ENCODE measurements at regions not wholly inside any gene's neighbourhood (a gene's known extent, or its start where the extent isn't known, plus 50 kb on each side); places are given as distances from the start of the nearest gene placed in this dataset.
"Not testable (repeated sequence)": the region's sequence is repeated elsewhere in the genome, so short reads cannot be mapped to it uniquely, and the experiment has no call there.

GRCh38 chr7:4437916-4438315 lies 244.2 kb upstream of the FOXK1 start:
- DNase-seq (ENCODE audit: low read depth in 2 of 2): no peak

DNA sequence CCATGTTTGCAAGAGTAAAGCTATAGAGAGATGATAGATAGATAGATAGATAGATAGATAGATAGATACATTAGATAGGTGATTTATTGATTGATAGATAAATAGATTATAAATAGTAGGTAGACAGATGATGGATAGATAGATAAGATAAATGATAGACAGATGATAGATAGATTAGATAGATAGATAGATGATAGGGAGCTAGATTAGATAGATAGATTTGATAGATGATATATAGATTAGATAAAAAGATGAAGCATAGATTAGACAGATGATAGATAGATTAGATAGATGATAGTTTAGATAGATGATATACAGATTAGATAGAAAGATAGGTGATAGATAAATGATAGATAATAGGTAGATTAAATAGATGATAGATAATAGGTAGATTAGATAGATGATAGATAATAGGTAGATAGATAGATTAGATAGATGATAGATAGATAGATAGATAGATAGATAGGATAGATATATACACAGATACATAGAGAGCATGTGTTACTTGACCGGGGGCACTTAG lies 243.3 kb upstream of the FOXK1 start:
- no peak for DNase-seq (ENCODE audit: low read depth in 2 of 2)

DNA sequence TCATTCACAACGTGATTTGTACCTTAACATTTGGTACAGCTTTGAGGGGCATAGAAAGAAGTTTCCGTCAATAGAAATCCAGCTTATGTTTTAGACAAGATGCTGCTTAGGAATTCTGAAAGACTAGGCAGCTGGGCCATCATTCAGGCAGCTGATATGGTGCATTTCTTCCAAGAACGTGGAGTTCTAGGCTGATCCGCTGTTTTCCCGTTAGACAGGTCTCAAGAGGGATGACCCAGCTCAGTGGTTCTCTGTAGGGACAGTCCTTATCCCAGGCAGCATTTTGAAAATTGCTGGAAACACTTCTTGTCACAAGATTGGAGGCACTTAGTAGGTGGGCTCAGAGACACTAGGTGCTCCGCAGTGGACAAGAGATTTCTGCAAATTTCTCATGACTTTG lies 242.7 kb upstream of the FOXK1 start:
- DNase-seq (ENCODE audit: low read depth in 2 of 2): no peak

- DNase-seq (ENCODE audit: low read depth in 2 of 2): no peak
Measured at GRCh38 chr7:4444106-4444505, 238.0 kb upstream of the FOXK1 start.

DNA sequence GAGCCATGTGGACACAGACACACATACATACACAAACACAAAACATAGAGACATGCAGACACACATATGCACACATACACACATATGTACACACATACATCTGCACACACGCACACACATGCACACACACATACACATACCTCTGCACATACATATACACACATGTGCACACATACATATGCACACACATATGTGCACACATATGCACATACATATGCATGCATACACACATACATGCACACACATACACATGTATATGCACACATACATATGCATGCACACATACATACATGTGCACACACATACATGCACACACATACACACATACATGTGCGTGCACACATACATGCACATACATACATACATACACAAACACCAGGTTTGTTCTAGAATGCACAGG lies 236.3 kb upstream of the FOXK1 start:
- no peak for DNase-seq (ENCODE audit: low read depth in 2 of 2)

DNA sequence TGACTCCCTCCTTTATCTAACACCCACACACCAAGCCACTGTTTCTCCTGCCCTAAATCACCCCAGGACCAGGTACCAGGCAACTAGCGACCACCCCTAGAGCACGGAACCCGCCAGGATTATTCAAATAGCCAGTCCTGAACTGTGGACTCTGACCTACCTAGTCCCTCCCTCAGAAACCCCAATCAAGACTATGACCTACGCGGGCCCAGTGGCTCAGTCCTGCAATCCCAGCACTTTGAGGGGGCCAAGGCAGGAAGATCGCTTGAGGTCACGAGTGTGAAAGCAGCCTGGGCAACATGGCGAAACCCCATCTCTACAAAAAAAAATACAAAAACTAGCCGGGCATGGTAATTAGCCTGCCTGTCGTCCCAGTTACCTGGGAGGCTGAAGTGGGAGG lies 232.8 kb upstream of the FOXK1 start:
- DNase-seq (ENCODE audit: low read depth in 2 of 2): no peak

- DNase-seq (ENCODE audit: low read depth in 2 of 2): no peak
Measured at GRCh38 chr7:4450483-4450882, 231.6 kb upstream of the FOXK1 start.

DNA sequence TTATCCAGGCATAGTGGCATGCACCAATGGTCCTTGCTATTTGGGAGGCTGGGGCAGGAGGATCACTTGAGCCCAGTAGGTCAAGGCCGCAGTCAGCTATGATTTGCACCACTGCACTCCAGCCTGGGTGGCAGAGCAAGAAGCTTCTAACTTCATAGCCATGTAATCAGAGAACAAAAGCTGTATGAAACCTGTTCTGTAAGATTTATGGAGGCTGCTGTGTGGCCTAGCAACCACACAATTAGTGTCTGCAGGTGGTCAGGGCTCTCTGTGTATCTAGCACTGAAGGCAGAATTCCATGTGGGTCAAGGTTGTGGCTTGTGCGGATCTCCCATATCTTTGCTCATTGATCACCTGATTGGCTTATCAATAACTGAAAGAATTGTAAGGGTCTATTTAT lies 221.5 kb upstream of the FOXK1 start:
- no peak for DNase-seq (ENCODE audit: low read depth in 2 of 2)

GRCh38 chr7:4461531-4461930 lies 220.6 kb upstream of the FOXK1 start:
- DNase-seq (ENCODE audit: low read depth in 2 of 2): no peak

DNA sequence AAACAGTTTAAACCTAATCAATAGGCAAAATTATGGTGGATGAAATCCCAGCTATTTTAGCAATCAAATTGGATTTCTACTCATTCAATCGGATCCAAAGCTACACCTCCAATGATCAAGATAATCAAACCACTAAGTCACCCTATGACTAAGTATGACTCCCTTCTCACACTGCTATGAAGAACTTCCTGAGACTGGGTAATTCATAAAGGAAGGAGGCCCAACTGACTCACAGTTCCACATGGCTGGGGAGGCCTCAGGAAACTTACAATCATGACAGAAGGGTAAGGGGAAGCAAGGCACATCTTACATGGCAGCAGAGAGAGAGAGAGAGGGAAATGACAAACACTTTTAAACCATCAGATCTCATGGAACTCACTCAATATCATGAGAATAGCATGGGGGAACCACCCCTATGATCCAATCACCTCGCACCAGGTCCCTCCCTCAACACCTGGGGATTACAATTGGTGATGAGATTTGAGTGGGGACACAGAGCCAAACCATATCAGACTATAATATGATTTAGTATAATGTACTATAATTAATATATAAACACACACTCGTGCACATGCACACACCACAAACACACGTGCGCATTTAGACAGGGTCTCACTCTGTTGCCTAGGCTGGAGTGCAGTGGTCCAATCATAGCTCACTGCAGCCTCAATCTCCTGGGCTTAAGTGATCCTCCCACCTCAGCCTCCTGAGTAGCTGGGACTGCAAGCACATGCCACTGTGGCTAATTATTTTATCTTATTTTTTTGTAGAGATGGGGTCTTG lies 213.6 kb upstream of the FOXK1 start:
- no peak for DNase-seq (ENCODE audit: low read depth in 2 of 2)

DNA sequence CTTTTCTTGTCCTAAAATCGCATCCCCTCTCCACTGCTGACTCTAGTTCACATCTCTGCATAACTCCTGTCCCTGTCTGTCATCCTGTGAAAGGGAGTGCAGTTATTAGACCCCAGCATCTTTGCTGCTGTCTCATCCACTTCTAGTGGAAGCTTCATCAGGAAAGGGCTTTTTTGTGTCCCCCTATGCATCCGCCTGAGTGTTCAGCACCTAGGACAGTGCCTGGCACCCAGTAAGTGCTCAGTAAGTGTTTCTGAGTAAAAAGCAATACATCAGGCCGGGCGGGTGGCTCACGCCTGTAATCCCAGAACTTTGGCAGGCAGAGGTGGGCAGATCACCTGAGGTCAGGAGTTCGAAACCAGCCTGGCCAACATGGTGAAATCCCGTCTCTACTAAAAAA lies 211.8 kb upstream of the FOXK1 start:
- no peak for DNase-seq (ENCODE audit: low read depth in 2 of 2)

DNA sequence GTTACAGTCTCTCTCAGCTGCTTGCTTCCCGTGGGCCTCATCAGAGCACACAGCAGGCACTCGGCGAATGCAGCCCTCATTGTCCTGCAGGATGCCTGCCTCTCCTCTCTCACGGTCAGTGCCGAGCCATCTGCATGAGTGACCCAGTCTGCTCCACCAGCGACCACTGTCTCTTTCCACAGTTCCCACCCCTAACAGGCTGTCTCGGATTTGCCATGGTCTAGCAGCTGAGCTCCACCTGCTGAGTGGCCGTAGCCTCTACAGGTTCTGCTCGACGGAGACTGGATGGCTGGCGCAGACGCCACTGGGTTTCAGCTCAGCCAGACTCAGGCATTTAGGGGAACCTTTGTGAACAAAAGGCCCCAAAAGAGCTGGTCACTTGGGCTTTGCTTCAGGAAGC lies 209.4 kb upstream of the FOXK1 start:
- DNase-seq (ENCODE audit: low read depth in 2 of 2): no peak

DNA sequence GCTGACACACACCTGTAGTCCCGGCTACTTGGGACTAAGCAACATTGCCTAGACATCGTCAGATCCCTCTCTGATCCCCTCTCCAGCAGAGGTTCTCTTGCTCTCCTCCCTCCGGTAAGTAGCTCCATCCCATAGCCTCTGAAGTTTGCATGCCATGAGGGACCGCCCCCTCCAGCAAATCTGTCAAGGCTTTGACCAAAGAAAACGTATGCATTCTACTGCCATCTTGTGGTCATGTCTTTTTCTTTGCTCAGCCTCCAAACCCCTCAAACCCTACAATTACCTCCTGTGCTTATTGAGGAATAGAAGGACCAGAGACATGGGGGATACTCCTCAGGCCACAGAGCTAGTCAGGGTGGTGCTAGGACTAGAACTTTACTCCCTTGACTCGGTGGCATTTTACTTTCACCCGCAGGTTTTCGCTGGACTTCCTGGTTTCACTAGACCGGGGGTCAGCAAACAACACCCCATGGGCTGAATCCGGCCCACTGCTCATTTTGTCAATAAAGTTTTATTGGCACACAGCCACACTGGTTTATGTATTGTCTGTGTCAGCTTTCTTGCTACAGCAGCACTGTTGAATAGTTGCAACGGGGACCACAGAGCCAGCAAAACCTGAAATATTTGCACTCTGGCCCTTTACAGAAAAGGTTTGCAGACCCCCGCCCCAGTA lies 202.6 kb upstream of the FOXK1 start:
- no peak for DNase-seq (ENCODE audit: low read depth in 2 of 2)

GRCh38 chr7:4480131-4480530 lies 202.0 kb upstream of the FOXK1 start:
- not testable (repeated sequence) for DNase-seq (ENCODE audit: low read depth in 2 of 2)

- no peak for DNase-seq (ENCODE audit: low read depth in 2 of 2)
Measured at GRCh38 chr7:4483851-4484250, 198.2 kb upstream of the FOXK1 start.

- no peak for DNase-seq (ENCODE audit: low read depth in 2 of 2)
Measured at GRCh38 chr7:4484545-4484944, 197.6 kb upstream of the FOXK1 start.

- DNase-seq (ENCODE audit: low read depth in 2 of 2): no peak
Measured at GRCh38 chr7:4486907-4487306, 195.2 kb upstream of the FOXK1 start.

GRCh38 chr7:4496911-4497310 lies 185.2 kb upstream of the FOXK1 start:
- not testable (repeated sequence) for DNase-seq (ENCODE audit: low read depth in 2 of 2)

- no peak for DNase-seq (ENCODE audit: low read depth in 2 of 2)
Measured at GRCh38 chr7:4500812-4501211, 181.3 kb upstream of the FOXK1 start.

DNA sequence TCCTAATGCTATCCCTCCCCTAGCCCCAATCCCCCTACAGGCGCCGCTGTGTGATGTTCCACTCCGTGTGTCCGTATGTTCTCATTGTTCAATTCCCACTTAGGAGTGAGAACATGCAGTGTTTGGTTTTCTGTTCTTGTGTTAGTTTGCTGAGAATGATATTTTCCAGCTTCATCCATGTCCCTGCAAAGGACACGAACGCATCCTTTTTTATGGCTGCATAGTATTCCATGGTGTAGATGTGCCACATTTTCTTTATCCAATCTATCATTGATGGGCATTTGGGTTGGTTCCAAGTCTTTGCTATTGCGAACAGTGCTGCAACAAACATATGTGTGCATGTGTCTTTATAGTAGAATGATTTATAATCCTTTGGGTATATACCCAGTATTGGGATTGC lies 174.2 kb upstream of the FOXK1 start:
- not testable (repeated sequence) for DNase-seq (ENCODE audit: low read depth in 2 of 2)

DNA sequence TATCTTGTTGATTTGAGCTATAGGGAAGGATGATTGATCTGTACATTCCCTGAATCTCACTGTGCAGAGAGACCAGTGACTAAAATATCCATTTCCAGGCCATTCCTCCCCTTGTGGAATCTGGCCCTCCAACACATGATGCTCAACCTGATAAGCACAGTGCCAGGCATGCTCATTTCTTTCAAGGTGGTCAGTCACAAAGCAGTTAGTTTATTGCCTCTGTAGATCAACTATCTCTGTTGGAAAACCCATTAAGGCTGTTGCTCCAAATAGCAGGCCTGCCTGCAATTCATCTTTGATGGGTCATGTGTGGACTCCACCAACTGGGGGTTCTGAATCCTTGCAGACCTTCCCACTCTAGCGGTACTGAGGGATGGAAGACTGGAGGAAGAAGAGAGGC lies 168.6 kb upstream of the FOXK1 start:
- DNase-seq (ENCODE audit: low read depth in 2 of 2): no peak

DNA sequence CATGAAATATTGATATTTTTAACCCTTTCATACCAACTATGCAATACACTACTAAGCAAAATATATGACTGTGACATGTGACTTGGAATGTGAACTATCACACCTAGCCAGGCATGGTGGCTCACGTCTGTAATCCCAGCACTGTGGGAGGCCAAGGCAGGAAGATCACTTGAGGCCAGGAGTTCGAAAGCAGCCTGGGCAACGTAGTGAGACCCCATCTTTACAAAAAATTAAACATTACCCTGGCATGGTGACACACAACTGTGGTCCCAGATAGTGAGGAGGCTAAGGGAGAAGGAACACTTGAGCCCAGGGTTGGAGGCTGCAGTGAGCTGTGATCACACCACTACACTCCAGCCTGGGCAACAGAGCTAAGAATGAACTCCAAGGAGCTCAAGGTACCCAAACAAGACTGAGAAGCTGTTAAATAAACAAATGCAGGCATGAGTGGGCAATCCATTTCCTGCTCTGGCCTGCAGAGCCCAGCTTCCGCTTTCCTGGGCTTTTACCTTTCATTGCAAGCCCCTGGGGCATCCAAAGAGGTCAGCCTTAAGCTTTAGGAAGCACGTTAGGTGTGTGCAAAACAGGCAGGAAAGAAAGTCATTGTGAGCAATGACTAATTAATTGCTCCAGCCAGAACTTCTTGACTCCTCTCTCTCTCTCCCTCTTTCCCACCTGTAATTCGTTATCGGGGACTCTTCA lies 162.1 kb upstream of the FOXK1 start:
- DNase-seq (ENCODE audit: low read depth in 2 of 2): no peak

DNA sequence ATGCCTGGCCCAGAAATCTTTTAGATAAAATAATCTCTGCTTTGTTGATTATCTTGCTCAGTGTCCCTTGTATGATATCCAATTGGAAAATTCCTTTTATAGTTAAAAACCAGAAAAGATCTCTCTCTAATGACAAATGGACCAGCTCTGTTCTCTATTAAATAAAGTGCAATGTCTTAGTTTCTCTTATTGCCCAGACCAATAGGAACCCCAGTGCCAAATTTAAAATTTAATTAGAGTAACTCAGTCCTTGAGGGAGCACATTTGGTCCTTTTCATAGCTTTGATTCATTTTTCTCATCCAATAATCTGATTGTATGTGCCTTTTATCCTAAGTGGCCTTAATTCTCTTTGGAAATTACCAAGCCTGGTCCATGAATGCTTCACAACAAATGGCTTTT lies 158.9 kb upstream of the FOXK1 start:
- no peak for DNase-seq (ENCODE audit: low read depth in 2 of 2)
